CD4-positive, alpha-beta memory T cell (primary cell): ENCODE measurements at regions not wholly inside any gene's neighbourhood (a gene's known extent, or its start where the extent isn't known, plus 50 kb on each side); places are given as distances from the start of the nearest gene placed in this dataset.

Experiments
- CTCF ChIA-PET: fragments of 350-600 bp; sonication (Branson Sonifier 250); formaldehyde crosslinking; loops from one replicate; lab custom pipeline; 2021; ENCODE audit warnings: inconsistent platforms; ENCODE audit not compliant: partially characterized antibody; lab: Charles Lee
- POLR2A ChIA-PET: fragments of 350-600 bp; sonication (Branson Sonifier 250); formaldehyde crosslinking; loops from one replicate; lab custom pipeline; 2021; ENCODE audit not compliant: partially characterized antibody; lab: Charles Lee
- DNase-seq, 5 donors: peaks; one replicate each; pipeline versions ENCODE4 v3.0.0 to v3.0.0-alpha.2; 2020 to 2022; ENCODE audit warnings: mixed read lengths in 1 of 5
- H3K27ac ChIP-seq: one replicate; pipeline ENCODE4 v1.7.0; 2013; ENCODE audit warnings: low read depth, low read length
- H3K27me3 ChIP-seq: 2 replicates; pipeline ENCODE4 v1.7.0; 2013; ENCODE audit warnings: mild to moderate bottlenecking, low read length, moderate library complexity; ENCODE audit not compliant: insufficient read depth
- H3K36me3 ChIP-seq: 2 replicates; pipeline ENCODE4 v1.7.0; 2013; ENCODE audit warnings: mild to moderate bottlenecking, low read length, moderate library complexity; ENCODE audit not compliant: insufficient read depth
- H3K4me1 ChIP-seq: 2 replicates; pipeline ENCODE4 v1.7.0; 2013; ENCODE audit warnings: mild to moderate bottlenecking, low read length, moderate library complexity; ENCODE audit not compliant: insufficient read depth
- H3K4me3 ChIP-seq, 2 donors: one replicate each; pipeline ENCODE4 v1.7.0; 2013; ENCODE audit warnings: low read length in 2 of 2, mild to moderate bottlenecking in 1 of 2
- H3K9me3 ChIP-seq, 2 donors: one replicate each; pipeline ENCODE4 v1.7.0; 2013; ENCODE audit warnings: low read length in 2 of 2, control low read depth in 1 of 2; ENCODE audit not compliant: control insufficient read depth in 1 of 2
- H3K27ac Mint-ChIP-seq, 7 donors: one replicate each; pipeline ENCODE4 v1.8.0; 2020 to 2021; ENCODE audit warnings: mixed read lengths in 7 of 7, mild to moderate bottlenecking in 6 of 7, inconsistent platforms in 3 of 7, moderate library complexity in 3 of 7
- H3K27me3 Mint-ChIP-seq, 2 donors: one replicate each; pipeline ENCODE4 v1.8.0; 2020 to 2021; ENCODE audit warnings: mixed read lengths in 2 of 2
- H3K36me3 Mint-ChIP-seq, 2 donors: one replicate each; pipeline ENCODE4 v1.8.0; 2020 to 2021; ENCODE audit warnings: mixed read lengths in 2 of 2, inconsistent platforms in 1 of 2, mild to moderate bottlenecking in 1 of 2
- H3K4me1 Mint-ChIP-seq, 4 donors: one replicate each; pipeline ENCODE4 v1.8.0; 2020 to 2021; ENCODE audit warnings: mixed read lengths in 4 of 4, mild to moderate bottlenecking in 1 of 4
- H3K4me3 Mint-ChIP-seq, 8 donors: one replicate each; pipeline ENCODE4 v1.8.0; 2020 to 2021; ENCODE audit warnings: mixed read lengths in 8 of 8, mild to moderate bottlenecking in 7 of 8, moderate library complexity in 6 of 8, inconsistent platforms in 3 of 8
- H3K9me3 Mint-ChIP-seq, 8 donors: one replicate each; pipeline ENCODE4 v1.8.0; 2020 to 2021; ENCODE audit warnings: mixed read lengths in 8 of 8, mild to moderate bottlenecking in 5 of 8, inconsistent platforms in 3 of 8, moderate library complexity in 1 of 8
- intact Hi-C: fragments of 100-400 bp; cut with micrococcal nuclease; formaldehyde crosslinking; loops from one replicate; pipeline ENCODE4 v1.15.1; 2023

DNA sequence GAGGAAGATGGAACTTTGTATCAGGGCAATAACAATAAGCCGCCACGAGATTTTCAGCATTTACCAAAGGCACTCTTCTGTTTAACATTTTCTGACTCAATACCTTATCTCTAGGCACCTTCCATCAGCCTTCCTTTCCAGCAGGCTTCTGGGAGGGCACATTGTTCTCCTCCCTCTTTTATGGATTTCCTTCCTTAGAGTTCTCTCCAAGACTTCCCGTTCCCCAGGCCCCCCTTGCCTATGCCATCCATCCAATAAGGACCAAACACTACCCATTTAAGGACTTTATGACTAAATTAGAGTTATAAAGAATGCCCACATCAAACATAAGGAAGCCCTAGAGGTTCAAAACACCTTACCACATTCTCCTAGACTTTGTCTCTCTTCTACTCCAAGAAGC is 71.0 kb upstream of the ACP3 start:
- no peak overlapping the region for H3K4me3 ChIP-seq
- no peak for DNase-seq
- no peaks in the 10 kb centered on the region for H3K27me3 ChIP-seq
- H3K9me3 ChIP-seq: no peaks in the 10 kb centered on the region
- H3K4me1 ChIP-seq: no peaks in the 10 kb centered on the region
- intact Hi-C loops: no loop called here
- H3K27ac ChIP-seq: no peak overlapping the region
- H3K36me3 ChIP-seq: no peaks in the 10 kb centered on the region
- no peaks in the 10 kb centered on the region for H3K4me1 Mint-ChIP-seq
- no peaks in the 10 kb centered on the region for H3K36me3 Mint-ChIP-seq
- CTCF ChIA-PET: no interaction called here
- H3K27ac Mint-ChIP-seq: no peak overlapping the region
- H3K27me3 Mint-ChIP-seq: peaks cover 10 to 22% of the 10 kb centered on the region in 2 donors
- H3K4me3 Mint-ChIP-seq: no peak overlapping the region
- no peaks in the 10 kb centered on the region for H3K9me3 Mint-ChIP-seq
- POLR2A ChIA-PET: no interaction called here

- H3K27me3 Mint-ChIP-seq: peaks cover 4 to 18% of the 10 kb centered on the region in 2 donors
Observed at GRCh38 chr3:132247211-132247610, 70.0 kb upstream of the ACP3 start.

GRCh38 chr3:132248490-132248889 is 68.7 kb upstream of the ACP3 start:
- H3K4me1 ChIP-seq: no peaks in the 10 kb centered on the region
- POLR2A ChIA-PET: no interaction called here
- H3K27ac Mint-ChIP-seq: no peak overlapping the region
- intact Hi-C loops: no loop called here
- H3K27ac ChIP-seq: no peak overlapping the region
- H3K27me3 ChIP-seq: no peaks in the 10 kb centered on the region
- DNase-seq: no peak
- H3K36me3 Mint-ChIP-seq: no peaks in the 10 kb centered on the region
- no peaks in the 10 kb centered on the region for H3K36me3 ChIP-seq
- no peaks in the 10 kb centered on the region for H3K9me3 ChIP-seq
- H3K4me1 Mint-ChIP-seq: no peaks in the 10 kb centered on the region
- H3K4me3 Mint-ChIP-seq: no peak overlapping the region
- peaks cover 4 to 15% of the 10 kb centered on the region in 2 donors for H3K27me3 Mint-ChIP-seq
- H3K4me3 ChIP-seq: no peak overlapping the region
- no peaks in the 10 kb centered on the region for H3K9me3 Mint-ChIP-seq
- CTCF ChIA-PET: interaction anchor here (2.0 kb wide), 1 partner anchor 11 kb away, joined by 6 read pairs; no protein-coding TSS in a partner anchor

More at GRCh38 chr3:132247211-132247610, 70.0 kb upstream of the ACP3 start:
- Histone ChIP-seq H3K4me1 (no peaks in the 10 kb centered on the region), H3K36me3 (no peaks in the 10 kb centered on the region), H3K27me3 (no peaks in the 10 kb centered on the region), H3K9me3 (no peaks in the 10 kb centered on the region), H3K27ac (no peak overlapping the region), H3K4me3 (no peak overlapping the region)
- H3K4me3 Mint-ChIP-seq: no peak overlapping the region
- no peaks in the 10 kb centered on the region for H3K4me1 Mint-ChIP-seq
- no peak for DNase-seq
- H3K27ac Mint-ChIP-seq: no peak overlapping the region
- CTCF ChIA-PET: interaction anchor here (2.0 kb wide), 1 partner anchor 9 kb away, joined by 6 read pairs; no protein-coding TSS in a partner anchor
- intact Hi-C loops: no loop called here
- no peaks in the 10 kb centered on the region for H3K9me3 Mint-ChIP-seq
- H3K36me3 Mint-ChIP-seq: no peaks in the 10 kb centered on the region
- POLR2A ChIA-PET: no interaction called here

DNA sequence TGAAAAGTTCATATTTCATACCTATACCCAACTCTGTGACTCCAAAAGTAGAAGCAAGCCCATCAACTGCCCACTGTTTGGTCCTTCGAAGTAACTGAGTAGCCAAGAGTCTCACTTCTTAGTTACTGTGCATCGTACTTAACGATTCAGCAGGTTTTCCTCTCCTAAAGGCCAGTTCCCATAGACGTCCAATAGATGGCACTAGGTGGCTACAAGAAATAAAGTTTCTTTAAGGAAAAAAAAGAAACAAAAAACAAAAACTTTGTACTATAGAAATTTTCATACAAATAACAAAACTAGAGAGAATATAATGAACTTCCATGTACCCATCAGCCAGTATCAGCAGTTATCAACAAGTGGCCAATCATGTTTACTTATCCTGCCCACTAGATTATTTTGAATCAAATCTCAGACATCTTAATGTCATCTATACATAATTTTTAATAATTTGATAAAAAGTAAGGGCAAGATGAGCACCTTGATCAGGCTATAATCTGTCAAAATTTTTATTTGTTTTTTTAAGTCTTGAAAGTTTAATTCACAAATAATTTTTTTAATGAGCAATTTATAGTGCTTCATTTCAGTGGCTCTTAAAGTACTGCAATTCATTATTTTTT is 63.8 kb upstream of the ACP3 start:
- Mint-ChIP-seq H3K4me1 (no peaks in the 10 kb centered on the region), H3K36me3 (no peaks in the 10 kb centered on the region), H3K27ac (no peak overlapping the region), H3K4me3 (no peak overlapping the region), H3K9me3 (no peaks in the 10 kb centered on the region), H3K27me3 (peaks cover 4% of the 10 kb centered on the region in 2 donors)
- no peaks in the 10 kb centered on the region for H3K36me3 ChIP-seq
- H3K4me1 ChIP-seq: no peaks in the 10 kb centered on the region
- H3K9me3 ChIP-seq: no peaks in the 10 kb centered on the region
- peak in 4 of 5 donors; percentile 2 to 24 (median 4) for DNase-seq
- POLR2A ChIA-PET: no interaction called here
- H3K4me3 ChIP-seq: no peak overlapping the region
- H3K27me3 ChIP-seq: no peaks in the 10 kb centered on the region
- no peak overlapping the region for H3K27ac ChIP-seq
- CTCF ChIA-PET: no interaction called here
- intact Hi-C loops: loop anchor here (1.0 to 5.0 kb wide), 2 partner anchors 90 to 144 kb away; no protein-coding TSS in a partner anchor

DNA sequence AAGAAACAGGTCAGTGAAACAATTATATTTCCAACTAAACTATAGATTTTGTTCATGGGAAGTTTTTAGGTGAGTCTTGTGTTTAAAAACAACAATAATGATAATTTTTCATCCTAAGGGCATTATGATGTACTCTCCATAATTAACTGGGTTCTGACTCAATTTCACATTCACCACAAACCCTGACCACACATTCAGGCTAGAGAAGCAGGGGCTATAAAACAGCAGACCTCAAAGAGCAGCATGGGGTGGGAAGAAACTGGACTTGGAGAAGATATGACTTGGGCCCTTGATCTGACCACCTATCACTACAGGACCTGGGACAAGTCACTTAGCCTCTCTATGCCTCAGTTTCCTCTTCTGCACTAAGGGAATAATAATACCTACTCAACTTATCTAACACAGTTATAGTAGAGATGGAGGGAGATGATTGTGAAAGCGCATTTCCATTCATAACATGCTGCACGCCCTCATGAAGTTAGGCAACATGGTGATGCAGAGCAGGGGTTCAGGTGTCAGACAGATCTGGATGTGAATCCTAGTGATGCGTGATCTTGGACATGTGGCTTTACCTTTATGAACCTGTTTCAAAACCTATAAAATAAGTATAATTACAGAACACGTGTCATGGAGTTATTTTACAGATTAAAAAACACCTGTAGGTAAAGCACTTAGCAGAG is 63.0 kb upstream of the ACP3 start:
- intact Hi-C loops: loop anchor here (5.0 kb wide), 1 partner anchor 143 kb away; no protein-coding TSS in a partner anchor

DNA sequence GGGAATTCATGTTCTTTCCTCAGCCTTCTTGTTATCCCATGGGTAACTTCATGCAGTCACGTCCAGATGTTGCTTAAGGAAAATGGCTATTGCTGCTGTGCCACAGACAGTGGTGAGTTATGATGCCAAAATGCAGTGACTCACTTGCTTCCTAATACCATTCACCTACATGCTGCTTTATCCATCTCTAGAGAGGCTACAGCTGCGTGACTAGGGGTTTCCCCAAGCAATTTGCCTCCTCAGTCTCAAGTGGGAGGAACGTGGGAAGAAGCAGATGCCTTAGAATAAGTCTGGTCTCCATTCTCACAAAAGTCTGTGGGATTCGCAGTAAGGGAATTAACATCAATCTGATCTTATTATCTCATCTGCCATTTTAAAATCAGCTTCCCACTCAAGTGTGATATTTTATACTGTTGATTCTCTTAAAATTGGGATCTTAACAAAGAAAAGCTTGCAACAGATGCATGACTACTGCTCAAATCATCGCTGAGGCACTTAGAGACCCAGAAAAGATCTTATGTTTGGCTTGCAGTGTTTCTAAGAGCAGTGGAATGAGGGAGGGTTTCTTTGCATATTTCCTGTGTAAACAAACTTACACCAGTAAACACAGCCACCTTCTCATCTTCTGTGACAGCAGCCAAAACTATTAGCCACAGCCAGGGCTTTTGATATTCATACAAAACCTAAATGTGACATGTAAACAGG is 62.0 kb upstream of the ACP3 start:
- ChIA-PET POLR2A (no interaction called here), CTCF (interaction anchor here (1.0 kb wide), 1 partner anchor 96 kb away, joined by 3 read pairs; no protein-coding TSS in a partner anchor)
- intact Hi-C loops: no loop called here
- Mint-ChIP-seq H3K9me3 (no peaks in the 10 kb centered on the region), H3K36me3 (no peaks in the 10 kb centered on the region), H3K27me3 (peaks cover 2 to 3% of the 10 kb centered on the region in 2 donors), H3K4me1 (no peaks in the 10 kb centered on the region), H3K4me3 (no peak overlapping the region), H3K27ac (no peak overlapping the region)
- DNase-seq: no peak
- H3K27ac ChIP-seq: no peak overlapping the region
- H3K27me3 ChIP-seq: no peaks in the 10 kb centered on the region
- no peaks in the 10 kb centered on the region for H3K9me3 ChIP-seq
- H3K36me3 ChIP-seq: no peaks in the 10 kb centered on the region
- no peak overlapping the region for H3K4me3 ChIP-seq
- no peaks in the 10 kb centered on the region for H3K4me1 ChIP-seq

More for the DNA sequence above, 63.0 kb upstream of the ACP3 start:
- H3K9me3 Mint-ChIP-seq: no peaks in the 10 kb centered on the region
- Histone ChIP-seq H3K36me3 (no peaks in the 10 kb centered on the region), H3K4me3 (no peak overlapping the region), H3K4me1 (no peaks in the 10 kb centered on the region), H3K9me3 (no peaks in the 10 kb centered on the region), H3K27ac (no peak overlapping the region), H3K27me3 (no peaks in the 10 kb centered on the region)
- no peaks in the 10 kb centered on the region for H3K4me1 Mint-ChIP-seq
- H3K27me3 Mint-ChIP-seq: peaks cover 2 to 4% of the 10 kb centered on the region in 2 donors
- DNase-seq: no peak
- ChIA-PET CTCF (interaction anchor here (1.0 kb wide), 1 partner anchor 97 kb away, joined by 3 read pairs; no protein-coding TSS in a partner anchor), POLR2A (no interaction called here)
- H3K27ac Mint-ChIP-seq: no peak overlapping the region
- no peaks in the 10 kb centered on the region for H3K36me3 Mint-ChIP-seq
- no peak overlapping the region for H3K4me3 Mint-ChIP-seq

GRCh38 chr3:132256989-132257388 is 60.2 kb upstream of the ACP3 start:
- no peak for DNase-seq
- H3K9me3 Mint-ChIP-seq: no peaks in the 10 kb centered on the region
- H3K4me3 ChIP-seq: no peak overlapping the region
- CTCF ChIA-PET: no interaction called here
- H3K4me1 ChIP-seq: no peaks in the 10 kb centered on the region
- no peaks in the 10 kb centered on the region for H3K4me1 Mint-ChIP-seq
- POLR2A ChIA-PET: no interaction called here
- no peak overlapping the region for H3K27ac ChIP-seq
- intact Hi-C loops: no loop called here
- no peaks in the 10 kb centered on the region for H3K36me3 Mint-ChIP-seq
- peaks cover 1 to 2% of the 10 kb centered on the region in 2 donors for H3K27me3 Mint-ChIP-seq
- H3K27me3 ChIP-seq: no peaks in the 10 kb centered on the region
- no peaks in the 10 kb centered on the region for H3K9me3 ChIP-seq
- H3K4me3 Mint-ChIP-seq: no peak overlapping the region
- no peaks in the 10 kb centered on the region for H3K36me3 ChIP-seq
- no peak overlapping the region for H3K27ac Mint-ChIP-seq
